ENCODE measurements at regions not wholly inside any gene's neighbourhood (a gene's known extent, or its start where the extent isn't known, plus 50 kb on each side); places are given as distances from the start of the nearest gene placed in this dataset.

DNA sequence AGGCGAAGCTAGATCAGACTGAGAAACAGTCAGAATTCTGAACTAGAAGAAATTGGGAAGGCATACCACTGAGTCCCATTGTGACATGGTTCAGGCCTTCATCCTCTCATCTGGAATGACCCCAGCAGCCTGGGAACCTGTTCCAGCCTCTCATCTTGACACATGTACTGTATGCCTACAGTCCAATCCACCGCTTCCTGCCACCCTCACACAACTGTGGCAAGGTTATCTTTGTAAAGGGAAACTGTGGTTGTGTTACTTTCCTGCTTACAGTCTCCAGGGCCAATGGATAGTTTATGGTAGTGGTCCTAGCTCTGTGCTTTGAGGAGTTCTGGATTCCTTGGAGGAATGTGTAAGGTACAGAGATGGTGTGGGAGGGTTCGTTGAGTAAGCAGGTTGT lies 296.9 kb upstream of the TRIB2 start:
- Histone ChIP-seq H3K9me3 (ENCODE audit: control insufficient read depth in 1 of 2, insufficient read depth in 1 of 2, low read depth in 1 of 2, low read length in 2 of 2) (no peaks in the 10 kb centered on the region), H3K4me3 (replicated peaks in 1 of 2; ENCODE audit: low read depth in 1 of 2, low read length in 2 of 2) (no peak overlapping the region), H3K4me2 (ENCODE audit: low read length) (no peak overlapping the region), H3K27me3 (ENCODE audit: insufficient read depth, low read length) (no peaks in the 10 kb centered on the region), H2AFZ (ENCODE audit: low read depth, low read length, poor library complexity, severe bottlenecking) (no peak overlapping the region), H3K36me3 (ENCODE audit: control insufficient read depth in 1 of 2, insufficient read depth in 2 of 2, low read length in 2 of 2) (no peaks in the 10 kb centered on the region), H3K79me2 (ENCODE audit: insufficient read depth, low read length) (no peaks in the 10 kb centered on the region), H4K20me1 (ENCODE audit: insufficient read depth) (no peaks in the 10 kb centered on the region), H3K4me1 (ENCODE audit: control insufficient read depth in 1 of 2, insufficient read depth in 2 of 2, low read length in 2 of 2) (no peaks in the 10 kb centered on the region), H3K9ac (ENCODE audit: low read length) (no peak overlapping the region), H3K27ac (ENCODE audit: low read depth, low read length) (no peak overlapping the region), H3K9me2 (ENCODE audit: insufficient read depth) (no peaks in the 10 kb centered on the region)
- no TSS peak for BruUV-seq (replicated peaks)
- no peak for DNase-seq (ENCODE audit: low read depth, low spot score)
- intact Hi-C loops (cut with micrococcal nuclease), result no loop called here
- TF ChIP-seq TCF7L2 (IDR thresholded peaks at IDR 0.05; ENCODE audit: borderline replicate concordance, extremely low read depth, insufficient read depth, insufficient read length) (no peak), MAX (IDR thresholded peaks at IDR 0.05) (no peak), CTCF (IDR thresholded peaks at IDR 0.05 in 2 of 3, conservative IDR thresholded peaks at IDR 0.05 in 1 of 3; ENCODE audit: borderline replicate concordance in 1 of 3, insufficient read depth in 1 of 3, low read depth in 2 of 3, low read length in 2 of 3) (no peak), POLR2A (IDR thresholded peaks at IDR 0.05; ENCODE audit: borderline replicate concordance, extremely low read depth, insufficient read depth, insufficient read length) (no peak), SP1 (IDR thresholded peaks at IDR 0.05; ENCODE audit: low read depth) (no peak), RAD21 (IDR thresholded peaks at IDR 0.05; ENCODE audit: low read depth) (no peak), FOSL1 (IDR thresholded peaks at IDR 0.05; ENCODE audit: low read depth) (no peak), ELF1 (IDR thresholded peaks at IDR 0.05; ENCODE audit: borderline replicate concordance, low read depth) (no peak), YY1 (IDR thresholded peaks at IDR 0.05; ENCODE audit: extremely low read depth, insufficient replicate concordance, low read depth, low read length) (no peak), CEBPB (IDR thresholded peaks at IDR 0.05; ENCODE audit: low read depth) (no peak), SRF (IDR thresholded peaks at IDR 0.05; ENCODE audit: low read depth) (no peak), SIN3A (IDR thresholded peaks at IDR 0.05; ENCODE audit: low read depth) (no peak), EZH2phosphoT487 (IDR thresholded peaks at IDR 0.05; ENCODE audit: borderline replicate concordance) (no peak), EGR1 (IDR thresholded peaks at IDR 0.05; ENCODE audit: low read depth) (no peak), JUND (IDR thresholded peaks at IDR 0.05) (no peak), ZFX (IDR thresholded peaks at IDR 0.05) (no peak)
- TF ChIP-seq, protein P1, sequence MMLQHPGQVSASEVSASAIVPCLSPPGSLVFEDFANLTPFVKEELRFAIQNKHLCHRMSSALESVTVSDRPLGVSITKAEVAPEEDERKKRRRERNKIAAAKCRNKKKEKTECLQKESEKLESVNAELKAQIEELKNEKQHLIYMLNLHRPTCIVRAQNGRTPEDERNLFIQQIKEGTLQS (IDR thresholded peaks at IDR 0.05), result no peak
- TF ChIP-seq, protein P2, sequence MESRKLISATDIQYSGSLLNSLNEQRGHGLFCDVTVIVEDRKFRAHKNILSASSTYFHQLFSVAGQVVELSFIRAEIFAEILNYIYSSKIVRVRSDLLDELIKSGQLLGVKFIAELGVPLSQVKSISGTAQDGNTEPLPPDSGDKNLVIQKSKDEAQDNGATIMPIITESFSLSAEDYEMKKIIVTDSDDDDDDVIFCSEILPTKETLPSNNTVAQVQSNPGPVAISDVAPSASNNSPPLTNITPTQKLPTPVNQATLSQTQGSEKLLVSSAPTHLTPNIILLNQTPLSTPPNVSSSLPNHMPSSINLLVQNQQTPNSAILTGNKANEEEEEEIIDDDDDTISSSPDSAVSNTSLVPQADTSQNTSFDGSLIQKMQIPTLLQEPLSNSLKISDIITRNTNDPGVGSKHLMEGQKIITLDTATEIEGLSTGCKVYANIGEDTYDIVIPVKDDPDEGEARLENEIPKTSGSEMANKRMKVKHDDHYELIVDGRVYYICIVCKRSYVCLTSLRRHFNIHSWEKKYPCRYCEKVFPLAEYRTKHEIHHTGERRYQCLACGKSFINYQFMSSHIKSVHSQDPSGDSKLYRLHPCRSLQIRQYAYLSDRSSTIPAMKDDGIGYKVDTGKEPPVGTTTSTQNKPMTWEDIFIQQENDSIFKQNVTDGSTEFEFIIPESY (IDR thresholded peaks at IDR 0.05; ENCODE audit: extremely low read depth, insufficient replicate concordance, low read length), result no peak
- ChIA-PET POLR2A (no interaction called here), RAD21 (ENCODE audit: low non-redundant PET in 1 of 2, low total read pairs in 2 of 2, uncharacterized antibody in 2 of 2, unreplicated experiment in 2 of 2) (no interaction called here), CTCF (no interaction called here)
- no peak for ATAC-seq
